ENCODE measurements at regions not wholly inside any gene's neighbourhood (a gene's known extent, or its start where the extent isn't known, plus 50 kb on each side); places are given as distances from the start of the nearest gene placed in this dataset.

DNA sequence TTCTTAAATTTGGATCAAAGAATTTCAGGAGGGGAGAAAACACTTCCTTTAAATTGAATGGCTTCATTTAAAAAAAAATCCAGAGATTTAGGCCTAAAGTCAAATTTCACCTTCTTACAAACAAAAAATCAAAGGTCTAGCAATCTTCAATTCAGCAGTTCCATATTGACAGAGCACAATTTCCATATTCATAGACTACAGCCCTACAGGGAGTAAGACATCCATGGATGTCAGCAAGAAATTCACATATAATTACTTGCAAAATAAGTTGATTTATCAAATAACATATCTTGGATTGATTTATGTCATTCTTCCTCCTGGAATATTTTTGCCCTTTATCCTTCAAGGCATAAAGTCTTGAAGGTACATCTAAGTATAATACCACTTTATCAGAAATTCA is 103.4 kb downstream of the CNTN3 start:
- TF ChIP-seq, protein P1, sequence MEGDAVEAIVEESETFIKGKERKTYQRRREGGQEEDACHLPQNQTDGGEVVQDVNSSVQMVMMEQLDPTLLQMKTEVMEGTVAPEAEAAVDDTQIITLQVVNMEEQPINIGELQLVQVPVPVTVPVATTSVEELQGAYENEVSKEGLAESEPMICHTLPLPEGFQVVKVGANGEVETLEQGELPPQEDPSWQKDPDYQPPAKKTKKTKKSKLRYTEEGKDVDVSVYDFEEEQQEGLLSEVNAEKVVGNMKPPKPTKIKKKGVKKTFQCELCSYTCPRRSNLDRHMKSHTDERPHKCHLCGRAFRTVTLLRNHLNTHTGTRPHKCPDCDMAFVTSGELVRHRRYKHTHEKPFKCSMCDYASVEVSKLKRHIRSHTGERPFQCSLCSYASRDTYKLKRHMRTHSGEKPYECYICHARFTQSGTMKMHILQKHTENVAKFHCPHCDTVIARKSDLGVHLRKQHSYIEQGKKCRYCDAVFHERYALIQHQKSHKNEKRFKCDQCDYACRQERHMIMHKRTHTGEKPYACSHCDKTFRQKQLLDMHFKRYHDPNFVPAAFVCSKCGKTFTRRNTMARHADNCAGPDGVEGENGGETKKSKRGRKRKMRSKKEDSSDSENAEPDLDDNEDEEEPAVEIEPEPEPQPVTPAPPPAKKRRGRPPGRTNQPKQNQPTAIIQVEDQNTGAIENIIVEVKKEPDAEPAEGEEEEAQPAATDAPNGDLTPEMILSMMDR (conservative IDR thresholded peaks at IDR 0.05): no peak
- no peak for TF ChIP-seq ZFX (IDR thresholded peaks at IDR 0.05)

Measured in C4-2B (cell line).